Peyer's patch (tissue), 4 donors: ENCODE measurements at regions not wholly inside any gene's neighbourhood (a gene's known extent, or its start where the extent isn't known, plus 50 kb on each side); places are given as distances from the start of the nearest gene placed in this dataset.

ENCODE experiments used
- CTCF ChIP-seq, 6 experiments: fragments of 450-650 bp in 4 of 6; fragments of 200-600 bp in 2 of 6; sonication (generic) in 1 of 6; IDR thresholded peaks; one replicate each; pipeline ENCODE4 v1.5.1; 2017 to 2019; ENCODE audit warnings: antibody characterized with exemption in 6 of 6, mild to moderate bottlenecking in 3 of 6, moderate library complexity in 1 of 6
- POLR2A ChIP-seq, 2 donors: fragments of 450-650 bp; IDR thresholded peaks; one replicate each; pipeline ENCODE4 v1.5.1; 2017; ENCODE audit warnings: antibody characterized with exemption in 2 of 2, mild to moderate bottlenecking in 2 of 2, moderate library complexity in 2 of 2

- TF ChIP-seq CTCF (IDR thresholded peaks at IDR 0.05): no peak
- no peak for TF ChIP-seq POLR2A (IDR thresholded peaks at IDR 0.05)
Observed at GRCh38 chr20:63117661-63118302, 98.1 kb downstream of the YTHDF1 start.
